GM19467 (cell line): ENCODE measurements at regions not wholly inside any gene's neighbourhood (a gene's known extent, or its start where the extent isn't known, plus 50 kb on each side); places are given as distances from the start of the nearest gene placed in this dataset.

ENCODE experiments used
- ATAC-seq: cut with Tn5 transposase; IDR thresholded peaks from one replicate; pipeline ENCODE4 v1.9.1; 2021; ENCODE audit warnings: mild to moderate bottlenecking, moderate library complexity; ENCODE audit not compliant: unreplicated experiment

DNA sequence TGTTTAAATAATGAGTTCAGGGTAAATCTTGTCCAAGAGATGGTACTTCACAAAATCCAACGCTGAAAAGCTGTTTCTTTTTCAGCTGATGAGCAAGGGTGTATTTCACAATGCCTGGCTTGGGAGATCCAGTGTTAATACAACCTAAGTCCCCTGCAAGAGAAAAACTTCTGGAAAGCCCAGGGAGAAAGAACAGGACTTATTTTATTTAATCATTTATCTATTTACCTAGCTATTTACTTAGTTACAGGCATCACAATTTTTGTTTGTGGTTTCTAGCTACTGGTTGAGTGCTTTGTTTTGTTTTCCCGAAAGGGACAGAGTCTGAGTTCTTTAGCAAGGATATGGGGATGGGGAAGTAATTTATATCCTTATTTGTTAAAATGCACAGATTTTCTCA lies 598.2 kb upstream of the SYT4 start:
- no peak for ATAC-seq

DNA sequence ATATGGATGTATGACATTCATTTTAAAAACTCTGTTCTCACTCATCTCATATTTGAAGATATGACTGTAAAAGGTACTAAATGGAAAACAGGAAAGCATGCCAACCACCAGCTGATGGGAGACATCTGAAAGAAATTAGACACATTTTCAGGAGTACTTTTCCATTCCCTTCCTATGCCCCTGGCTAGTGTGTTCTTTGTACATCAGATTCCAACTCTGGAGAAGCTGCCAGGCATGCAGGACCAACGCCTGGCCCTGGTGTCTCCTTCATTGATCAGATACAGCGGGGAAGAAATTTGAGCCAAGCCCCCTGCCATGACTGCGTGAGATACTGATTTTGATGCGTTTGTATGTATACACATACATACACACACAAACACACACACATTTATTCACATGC lies 599.0 kb upstream of the SYT4 start:
- no peak for ATAC-seq

DNA sequence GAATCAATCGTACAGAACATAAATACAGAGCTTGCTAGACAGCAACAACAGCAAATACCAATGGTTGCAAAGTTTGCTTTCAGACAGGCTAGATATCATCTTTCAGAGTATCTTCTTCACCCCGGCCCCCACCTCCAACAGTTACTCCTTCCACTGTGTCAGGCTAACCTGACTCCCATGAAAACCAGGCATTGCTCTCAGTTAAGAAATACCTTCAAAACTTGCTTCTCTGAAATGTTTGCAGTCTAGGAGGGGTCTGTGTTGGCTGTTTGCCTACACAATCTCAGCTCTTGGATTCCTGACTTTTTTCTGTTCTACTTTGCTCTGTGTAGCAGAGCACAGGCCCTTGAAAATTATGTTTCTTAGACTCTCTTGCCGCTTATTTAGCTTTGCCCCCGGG lies 599.5 kb upstream of the SYT4 start:
- ATAC-seq = no peak

DNA sequence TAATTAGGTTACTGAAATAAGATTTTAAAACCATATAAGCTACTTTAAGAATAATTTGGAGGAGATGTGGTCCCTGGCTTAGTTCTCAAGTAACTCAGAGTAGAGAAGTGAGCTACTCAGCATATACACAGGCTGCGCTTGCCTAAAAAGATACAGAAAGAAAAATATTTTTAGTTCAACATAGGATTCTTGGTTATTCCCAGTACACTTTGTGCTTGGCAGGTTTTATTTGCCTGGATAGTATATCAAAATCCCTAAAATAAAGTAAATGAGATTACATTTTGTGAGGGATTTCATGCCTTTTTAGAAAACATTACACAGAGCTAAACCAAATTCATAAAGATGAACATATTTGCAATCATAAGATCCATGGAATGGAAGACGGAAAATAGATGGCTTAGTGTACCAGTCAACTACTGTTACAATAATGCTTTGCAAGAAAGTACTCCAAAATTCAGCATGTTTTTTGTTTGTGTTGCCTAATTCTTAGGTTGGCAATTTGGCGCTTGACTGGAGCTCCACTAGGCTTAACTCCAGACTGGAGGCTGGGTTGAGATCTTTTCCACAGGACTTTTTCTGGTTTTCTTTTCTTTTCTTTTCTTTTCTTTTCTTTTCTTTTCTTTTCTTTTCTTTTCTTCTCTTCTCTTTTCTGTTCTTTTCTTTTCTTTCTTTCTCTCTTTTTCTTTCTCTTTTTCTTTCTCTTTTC lies 600.5 kb upstream of the SYT4 start:
- no peak for ATAC-seq

DNA sequence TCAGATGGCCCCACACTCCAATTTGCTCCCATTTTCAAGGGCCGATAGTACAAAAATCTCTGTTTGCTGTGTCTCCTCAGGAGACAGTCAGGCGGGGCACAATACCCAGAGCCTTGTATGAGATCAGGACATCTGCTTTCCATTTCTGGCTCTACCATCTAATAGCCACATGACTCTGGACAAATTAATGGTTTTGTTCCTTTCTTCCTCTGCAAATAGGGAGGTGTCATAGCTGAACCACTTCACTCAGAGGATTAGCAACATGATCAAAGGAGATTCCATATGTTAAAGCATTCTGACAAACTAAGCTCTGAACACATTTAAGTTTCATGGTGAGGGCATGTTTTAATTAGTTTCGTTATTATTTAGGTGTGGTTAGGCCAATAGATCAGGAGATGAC lies 602.1 kb upstream of the SYT4 start:
- no peak for ATAC-seq

DNA sequence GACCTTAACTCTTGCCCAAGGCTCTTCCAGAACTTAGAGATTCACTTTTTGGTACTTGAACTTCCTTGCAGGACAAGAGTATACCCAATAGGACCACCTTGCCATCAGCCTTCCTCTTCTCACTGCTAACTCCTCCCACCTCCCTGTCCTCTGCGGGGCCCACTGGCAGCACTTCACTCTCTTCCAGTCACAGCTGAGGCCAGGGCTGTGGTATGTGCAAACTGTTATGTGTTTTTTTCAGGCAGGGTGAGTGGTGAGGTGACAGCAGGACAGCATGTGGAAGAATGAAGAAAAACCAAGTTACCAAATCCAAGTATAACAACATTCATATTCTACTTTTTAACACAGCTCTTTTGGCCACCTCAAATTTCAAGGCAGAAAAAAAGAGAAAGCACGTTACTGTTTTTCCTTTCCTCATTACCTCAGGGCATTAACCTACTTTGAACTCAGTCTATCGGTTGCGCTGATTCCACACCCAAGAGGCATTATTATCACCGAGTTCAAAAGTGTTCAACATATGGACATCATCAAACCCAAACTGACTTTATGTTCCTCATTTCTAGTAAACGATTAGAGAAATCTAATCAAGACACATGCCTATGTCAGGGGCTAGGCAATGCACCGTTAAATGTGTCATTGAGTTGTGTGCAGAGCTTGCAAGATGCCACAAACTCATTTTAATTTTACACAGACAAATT lies 605.2 kb upstream of the SYT4 start:
- no peak for ATAC-seq

DNA sequence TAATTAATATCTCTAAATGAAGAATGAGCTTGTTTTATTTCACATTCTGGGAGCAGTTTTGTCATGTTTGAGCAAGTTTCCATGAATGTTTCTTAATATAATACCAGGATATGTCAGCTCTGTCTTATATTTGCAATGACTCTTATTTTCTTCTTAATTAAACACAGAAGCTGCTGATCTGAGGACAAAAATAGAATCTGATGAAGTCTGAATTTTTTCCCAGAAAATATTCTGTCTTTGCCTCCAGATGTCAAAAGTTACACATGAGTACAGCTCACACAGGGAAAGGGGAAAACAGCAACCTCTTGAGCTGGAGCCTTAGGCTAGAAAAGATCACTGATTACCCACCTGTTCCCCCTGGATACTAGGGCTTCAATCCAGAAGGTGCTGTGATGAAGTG lies 606.6 kb upstream of the SYT4 start:
- no peak for ATAC-seq

DNA sequence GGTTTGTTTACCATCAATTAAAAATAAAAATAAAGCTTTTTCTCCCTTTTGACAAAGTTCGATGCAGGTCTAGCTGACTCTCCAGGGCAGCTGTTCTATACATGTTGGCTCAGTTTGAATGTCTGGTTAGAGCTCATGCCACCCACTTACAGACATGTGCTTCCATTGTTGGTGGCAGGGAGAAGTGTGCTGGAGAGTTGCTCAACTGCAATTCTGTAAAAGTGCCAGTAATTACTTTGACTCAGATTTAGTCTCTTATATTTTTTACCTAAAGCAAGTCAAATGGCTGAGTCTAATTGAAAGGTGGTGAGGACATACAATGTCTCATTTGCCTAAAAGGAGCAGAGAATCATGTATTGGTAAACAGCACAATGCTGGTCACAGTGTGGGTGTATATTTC lies 609.1 kb upstream of the SYT4 start:
- ATAC-seq = no peak

DNA sequence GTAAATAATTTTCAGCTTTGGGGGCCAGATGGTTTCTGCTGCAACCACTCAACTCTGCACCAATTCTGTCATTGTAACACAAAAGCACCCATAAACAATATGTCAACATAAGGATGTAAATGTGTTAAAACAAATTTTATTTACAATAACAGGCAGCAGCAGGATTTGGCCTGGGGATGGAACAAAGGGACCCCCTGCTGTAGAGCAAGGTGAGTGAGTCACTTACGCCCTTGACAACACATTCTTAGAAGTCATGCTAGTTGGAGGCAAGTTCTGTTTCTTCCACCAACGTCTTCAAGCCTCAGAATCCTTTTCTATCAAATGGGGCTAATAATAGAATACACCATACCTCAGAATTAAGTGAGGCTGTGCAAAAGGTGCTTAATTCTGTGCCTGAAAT lies 610.2 kb upstream of the SYT4 start:
- no peak for ATAC-seq

DNA sequence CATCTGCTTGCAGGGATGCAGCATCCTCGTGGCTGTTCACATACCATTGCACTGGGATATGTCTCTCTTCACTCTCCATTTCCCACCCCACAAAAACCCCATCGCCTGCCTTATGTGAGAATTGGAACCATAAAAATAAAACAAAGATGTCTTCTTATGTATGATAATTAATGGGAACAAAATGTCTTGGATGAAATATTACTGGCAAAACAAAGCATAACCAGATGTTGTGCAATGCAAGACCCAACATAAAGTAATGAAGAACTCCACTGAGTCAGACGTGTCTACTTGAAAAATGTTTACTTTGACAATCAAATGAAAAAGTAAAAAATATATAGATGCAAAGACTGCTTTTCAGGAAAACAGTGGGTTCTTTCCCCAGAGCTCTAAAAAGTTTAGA lies 611.3 kb upstream of the SYT4 start:
- no peak for ATAC-seq

DNA sequence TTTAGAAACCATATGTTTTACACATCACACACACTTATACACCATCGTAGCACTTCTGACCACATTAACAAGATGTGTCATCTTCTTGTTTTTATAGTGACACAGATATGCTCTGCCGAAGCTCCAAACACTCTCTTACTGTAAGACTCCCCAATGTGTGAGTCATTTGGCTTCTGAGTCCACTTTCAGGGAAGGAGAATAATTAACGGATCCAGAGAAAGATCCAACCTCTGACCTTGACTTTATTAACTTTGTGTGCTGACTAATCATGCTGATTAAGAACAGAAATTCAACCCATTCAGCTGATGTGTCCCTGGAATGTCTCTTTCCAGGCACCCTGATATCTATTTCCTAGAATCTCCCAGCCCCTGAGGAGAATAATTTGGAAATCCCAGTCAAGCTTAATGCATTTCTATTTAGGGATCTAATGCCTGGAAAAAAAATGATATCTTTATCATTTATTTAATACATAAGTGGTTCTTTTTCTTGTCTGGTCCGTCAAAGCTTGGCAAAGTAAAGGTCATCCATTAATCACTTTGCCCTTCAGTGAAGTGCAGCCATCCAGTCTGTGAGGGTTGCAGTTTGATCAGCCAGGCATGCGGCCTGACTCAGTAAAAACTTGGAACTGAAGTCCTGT lies 615.8 kb upstream of the SYT4 start:
- no peak for ATAC-seq

DNA sequence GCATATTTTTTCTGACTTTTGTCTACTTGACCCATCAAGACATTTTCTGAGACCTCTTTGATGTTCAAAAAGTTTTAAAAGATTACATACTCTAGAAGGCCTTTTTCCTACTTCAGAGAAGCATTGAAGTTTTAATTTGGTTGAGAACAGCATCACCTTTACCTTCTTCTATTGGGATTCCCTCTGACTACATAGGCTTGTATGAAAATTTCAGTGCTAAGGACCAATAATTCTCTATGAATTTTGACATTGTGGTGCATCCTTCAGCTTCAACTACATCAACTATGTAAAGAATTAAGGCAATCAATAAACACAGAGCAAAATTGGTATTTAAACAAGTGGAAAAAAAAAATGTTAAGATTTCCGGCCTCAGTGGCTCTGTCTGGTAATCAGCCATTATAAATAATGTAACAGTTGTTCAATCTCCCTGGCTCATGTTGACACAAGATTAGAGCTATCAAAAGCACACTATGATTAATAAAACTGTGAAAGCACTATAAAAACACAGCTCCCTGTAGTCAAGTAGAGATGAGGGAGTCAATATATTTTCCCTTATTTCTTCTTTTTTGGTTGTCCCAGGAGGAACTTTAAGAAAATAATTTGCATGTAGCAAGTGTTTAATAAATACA lies 627.0 kb upstream of the SYT4 start:
- ATAC-seq = no peak

DNA sequence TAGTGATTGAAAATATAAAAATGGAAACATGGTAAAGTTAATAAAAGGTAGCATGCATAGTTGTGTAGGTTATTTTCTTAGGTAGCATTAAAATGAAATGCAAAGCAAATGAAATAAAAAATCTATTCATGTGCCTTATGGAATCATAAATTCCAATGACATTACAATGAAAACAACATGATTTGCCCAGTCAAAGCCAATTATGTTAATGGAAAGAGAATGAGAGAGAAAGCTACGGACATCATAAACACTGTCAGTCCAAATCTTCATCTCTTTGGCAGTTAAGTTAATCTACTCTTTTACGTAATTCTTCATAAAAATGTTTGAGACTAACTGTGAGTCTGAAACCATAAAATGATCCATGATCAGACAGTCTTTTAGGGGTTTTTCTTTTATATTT lies 636.7 kb upstream of the SYT4 start:
- no peak for ATAC-seq

DNA sequence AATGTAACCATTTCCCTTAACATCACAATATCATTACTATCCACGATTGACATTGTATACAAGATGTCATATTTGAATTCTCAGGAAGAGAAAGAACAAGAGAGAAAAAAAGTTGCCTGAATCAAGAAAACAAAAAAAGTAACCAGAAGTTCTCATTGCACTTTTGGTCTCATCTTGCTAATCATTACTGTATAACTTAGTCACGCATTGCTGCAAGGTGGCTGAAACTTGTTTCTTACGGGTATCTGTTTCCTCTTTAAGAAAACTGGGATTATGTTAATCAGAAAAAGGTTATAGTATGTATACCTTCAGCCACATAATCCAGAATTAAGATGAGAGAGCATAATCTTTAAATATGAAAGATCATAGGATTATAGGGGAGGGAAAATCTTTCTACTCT lies 639.7 kb upstream of the SYT4 start:
- ATAC-seq = no peak

DNA sequence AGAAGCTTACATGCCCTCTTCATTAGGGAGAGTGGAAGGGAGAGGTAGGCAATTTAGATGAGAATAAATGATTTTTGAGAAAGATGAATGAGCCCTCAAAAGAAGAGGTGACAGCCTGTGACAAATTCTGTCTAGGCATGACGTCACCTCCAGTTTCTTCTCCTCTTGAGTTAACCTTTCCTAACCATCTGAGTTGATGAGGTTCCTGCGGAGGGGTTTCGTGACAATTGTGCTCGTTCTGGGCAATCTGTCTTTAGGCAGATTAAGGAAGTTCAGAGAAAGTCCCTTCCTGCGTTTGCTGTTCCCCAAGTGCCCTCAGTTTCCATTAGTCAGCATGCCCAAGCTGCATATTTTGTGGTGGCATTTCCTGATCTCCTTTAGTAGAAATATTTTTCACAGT lies 640.2 kb upstream of the SYT4 start:
- ATAC-seq = no peak

DNA sequence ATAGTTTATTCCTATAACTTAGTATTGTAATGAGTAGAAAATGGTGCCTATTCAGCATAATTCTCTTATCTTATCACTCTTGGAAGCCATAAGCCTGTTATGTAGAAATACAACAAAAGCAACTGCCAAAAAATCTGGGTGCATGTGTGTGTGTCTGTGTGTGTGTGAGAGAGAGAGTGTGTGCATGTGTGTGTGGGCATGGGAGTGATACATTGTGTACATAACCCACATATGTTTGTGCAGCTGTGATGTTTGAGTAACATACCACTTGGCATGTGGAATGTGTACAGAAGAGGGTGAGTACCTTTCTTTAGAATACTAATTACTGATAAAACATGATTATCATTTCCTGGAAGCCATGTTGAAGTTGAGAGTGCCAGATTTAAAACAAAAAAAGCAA lies 642.3 kb upstream of the SYT4 start:
- no peak for ATAC-seq

DNA sequence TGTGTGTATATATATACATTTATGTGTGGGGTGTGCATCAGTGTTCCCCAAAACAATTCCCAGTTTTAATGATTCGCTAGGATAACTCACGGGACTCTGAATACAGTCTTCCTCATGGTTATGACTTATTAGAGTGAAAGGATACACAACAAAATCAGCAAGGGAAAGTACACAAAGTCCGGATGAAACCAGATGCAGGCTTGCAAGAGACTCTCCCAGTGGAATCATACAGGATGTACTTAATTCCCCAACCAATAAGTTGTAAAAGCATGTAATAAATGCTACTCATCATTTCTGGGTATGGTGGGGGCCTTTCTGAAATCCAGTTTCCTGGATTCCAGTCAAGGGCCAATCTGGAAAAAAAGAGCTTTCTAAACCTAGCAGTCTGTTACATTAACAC lies 654.1 kb upstream of the SYT4 start:
- ATAC-seq = no peak

DNA sequence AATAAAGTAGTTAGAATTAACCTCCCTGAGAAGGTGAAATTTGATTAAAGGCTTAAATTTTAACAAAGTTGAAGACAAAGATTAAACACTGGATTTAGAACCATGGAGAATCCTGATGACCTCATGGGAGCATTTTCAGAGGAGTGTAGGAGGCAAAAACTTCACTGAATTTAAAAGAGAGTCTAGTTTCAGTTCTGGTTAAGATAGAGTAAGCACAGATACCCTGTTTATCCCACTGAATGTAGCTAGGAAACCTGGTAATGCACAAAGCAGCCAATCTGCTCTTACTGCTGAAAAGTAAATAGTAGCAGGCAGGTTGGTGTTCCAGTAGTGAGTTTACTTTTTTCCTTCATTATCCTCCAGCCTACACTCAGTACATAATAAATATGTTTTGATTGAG lies 654.9 kb upstream of the SYT4 start:
- ATAC-seq = no peak

DNA sequence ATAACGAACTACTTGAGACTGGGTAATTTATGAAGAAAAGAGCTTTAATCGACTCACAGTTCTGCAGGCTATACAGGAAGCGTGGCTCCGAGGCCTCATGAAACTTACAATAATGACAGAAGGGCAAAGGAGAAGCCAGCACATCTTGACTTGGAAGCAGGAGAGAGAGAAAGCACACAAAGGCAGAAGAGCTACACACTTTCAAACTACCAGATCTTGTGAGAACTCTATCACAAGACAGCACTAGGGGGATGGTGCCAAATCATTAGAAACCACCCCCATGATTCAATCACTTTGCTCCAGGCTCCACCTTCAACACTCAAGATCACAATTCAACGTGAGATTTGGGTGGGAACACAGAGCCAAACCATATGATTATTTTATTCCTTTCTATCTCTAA lies 655.9 kb upstream of the SYT4 start:
- ATAC-seq = no peak

DNA sequence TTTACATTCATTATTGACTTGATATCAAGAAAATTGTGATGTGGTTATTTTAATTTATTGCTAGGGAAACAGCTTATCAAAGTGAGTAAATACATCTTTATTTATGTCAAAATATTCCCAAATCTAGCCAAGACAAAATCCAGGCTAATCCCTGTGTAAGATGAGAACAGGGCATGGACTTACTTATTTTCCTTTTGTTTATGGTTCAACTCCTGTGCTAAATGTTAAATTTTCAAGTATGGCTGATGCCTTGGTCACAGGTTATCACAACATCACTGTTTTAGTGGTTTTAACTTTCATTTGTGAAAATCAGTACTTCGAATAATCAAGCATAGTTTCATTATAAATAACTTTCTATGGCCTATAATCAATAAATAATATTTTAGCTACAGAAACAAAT lies 657.0 kb upstream of the SYT4 start:
- ATAC-seq = no peak

DNA sequence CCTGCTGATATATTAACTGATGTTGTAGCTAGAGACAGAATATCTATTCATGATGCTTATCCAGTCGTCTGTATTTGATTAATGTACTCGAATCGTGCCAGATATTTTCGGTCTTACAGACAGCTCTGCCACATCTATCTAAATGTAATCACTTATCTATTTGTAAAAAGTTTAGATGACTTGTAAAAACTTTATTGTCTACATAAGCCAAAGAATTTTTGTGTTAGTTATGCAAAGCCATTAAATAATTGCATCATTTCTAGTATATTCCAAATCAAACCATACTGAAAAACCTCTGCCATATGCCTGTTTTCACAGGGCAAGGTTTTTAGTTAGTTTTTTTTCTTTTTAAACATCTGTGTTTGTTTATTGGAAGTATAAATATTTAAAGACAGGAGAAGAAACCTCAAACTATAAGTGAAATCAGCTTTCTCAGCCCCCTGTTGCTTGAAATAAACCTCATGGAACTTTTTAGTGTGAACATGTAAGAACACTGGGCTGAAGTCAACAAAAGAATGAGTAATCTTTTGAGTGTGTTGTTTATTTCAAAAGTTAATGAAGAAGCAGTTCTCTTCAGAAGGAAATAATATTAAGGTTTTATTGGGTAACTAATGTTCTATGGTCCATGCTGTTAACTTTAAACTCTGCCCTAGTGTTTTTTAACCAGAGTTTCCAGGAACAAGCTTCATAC lies 657.6 kb upstream of the SYT4 start:
- ATAC-seq = no peak
